Lower leg skin (tissue), 3 donors: ENCODE measurements at regions not wholly inside any gene's neighbourhood (a gene's known extent, or its start where the extent isn't known, plus 50 kb on each side); places are given as distances from the start of the nearest gene placed in this dataset.

Experiments used
- CTCF ChIP-seq, 3 donors: fragments of 450-650 bp; IDR thresholded peaks; one replicate each; pipeline ENCODE4 v1.5.1; 2016; ENCODE audit warnings: antibody characterized with exemption in 3 of 3, mild to moderate bottlenecking in 3 of 3, moderate library complexity in 2 of 3
- POLR2A ChIP-seq, 2 donors: fragments of 450-650 bp; IDR thresholded peaks; one replicate each; pipeline ENCODE4 v1.6.1; 2016 to 2017; ENCODE audit warnings: antibody characterized with exemption in 2 of 2, mild to moderate bottlenecking in 1 of 2, moderate library complexity in 1 of 2

GRCh38 chr7:26507108-26507987, 215.7 kb downstream of the SNX10 start:
- TF ChIP-seq CTCF (IDR thresholded peaks at IDR 0.05), result no peak
- no peak for TF ChIP-seq POLR2A (IDR thresholded peaks at IDR 0.05)
